Stimulated activated CD8-positive, alpha-beta memory T cell treated with anti-CD3 and anti-CD28 coated beads, Interleukin-15, amount 100 ng/mL, for 24 hours (primary cell): ENCODE measurements at regions not wholly inside any gene's neighbourhood (a gene's known extent, or its start where the extent isn't known, plus 50 kb on each side); places are given as distances from the start of the nearest gene placed in this dataset.

Experiments
- DNase-seq: peaks from one replicate; pipeline ENCODE4 v3.0.0-alpha.2; 2020; ENCODE audit warnings: low read depth

DNA sequence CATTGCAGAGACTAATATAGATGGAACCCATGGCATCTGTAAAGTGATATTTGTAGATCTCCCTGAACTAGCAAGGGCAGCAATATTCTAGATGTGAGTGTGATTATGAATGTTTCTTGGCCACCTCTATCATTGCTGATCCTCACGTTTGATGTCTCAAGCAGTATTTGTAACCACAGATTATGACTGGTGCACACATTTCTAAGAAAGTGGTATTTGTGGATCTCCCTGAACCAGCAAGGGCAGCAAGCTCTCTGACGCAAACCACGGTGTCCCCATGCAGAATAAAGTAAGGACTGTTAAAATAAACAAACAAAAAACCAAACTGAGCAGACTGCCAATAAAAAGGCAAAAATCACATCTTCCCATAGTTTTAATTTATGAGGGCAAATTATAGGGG, 301.3 kb downstream of the CSNK1G3 start:
- DNase-seq: no peak

DNA sequence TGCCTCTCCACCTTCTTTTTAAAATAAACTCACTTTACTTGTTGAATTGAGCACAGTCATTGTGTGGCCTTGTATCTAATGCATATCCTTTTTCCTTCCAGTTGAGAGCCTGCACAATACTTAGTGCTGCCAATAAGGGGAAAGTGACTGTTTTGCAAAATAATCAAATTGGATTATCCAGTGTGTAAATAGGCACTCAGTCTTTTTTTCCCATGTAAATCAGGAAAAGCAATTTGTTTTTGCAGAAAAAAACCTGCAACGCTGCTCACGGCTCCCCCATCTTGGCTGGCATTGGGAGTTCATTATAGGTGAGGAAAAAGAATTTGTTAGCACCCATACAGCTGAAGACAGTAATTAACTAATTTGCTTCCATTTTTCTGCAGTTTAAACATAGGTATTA, 299.9 kb downstream of the CSNK1G3 start:
- no peak for DNase-seq

DNA sequence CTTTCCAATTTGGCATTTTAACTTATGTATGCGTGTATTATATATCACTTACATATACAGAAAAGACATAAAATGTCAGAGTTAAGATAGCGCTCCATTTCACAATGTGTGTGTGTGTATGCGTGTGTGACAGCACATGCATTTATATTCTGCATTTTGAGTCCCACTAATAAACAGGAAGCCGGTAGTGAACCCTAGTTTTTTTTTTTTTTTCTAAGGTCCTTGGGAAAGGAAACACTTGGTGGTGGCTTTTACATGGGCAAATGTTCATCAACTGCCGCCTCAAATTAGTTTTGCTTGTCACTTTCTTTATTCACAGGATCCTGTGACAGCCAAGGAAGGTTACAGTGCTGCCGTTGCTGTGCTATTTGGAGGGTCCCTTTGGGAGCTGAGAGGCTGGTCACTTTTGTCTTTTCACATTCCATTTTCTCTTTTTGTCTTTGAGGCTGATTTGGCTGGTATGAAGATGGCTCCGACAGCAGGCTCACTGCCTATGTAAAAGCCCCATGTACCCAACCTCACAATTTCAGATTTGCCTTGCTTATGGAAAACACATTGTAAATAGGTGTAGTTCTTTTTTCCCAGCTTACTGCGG, 298.9 kb downstream of the CSNK1G3 start:
- no peak for DNase-seq

DNA sequence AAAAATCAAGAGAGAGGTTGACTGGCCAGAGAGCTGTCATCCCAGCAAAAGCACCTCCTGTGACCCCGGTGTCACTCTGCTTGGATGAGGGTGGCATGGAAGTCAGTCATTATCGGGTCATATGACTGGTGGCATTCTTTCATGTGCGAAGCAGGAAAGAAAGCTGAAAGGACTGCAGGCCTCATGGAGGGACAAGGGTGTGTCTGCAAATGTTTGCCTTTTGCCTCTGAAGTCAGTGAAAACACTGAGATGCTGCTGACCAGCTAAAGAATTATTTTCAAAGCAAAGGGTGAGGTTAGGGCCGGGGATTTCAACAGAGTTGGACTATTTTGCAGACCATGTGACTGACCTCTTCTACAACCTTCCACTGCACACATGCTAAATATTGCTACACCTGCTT, 298.3 kb downstream of the CSNK1G3 start:
- no peak for DNase-seq

DNA sequence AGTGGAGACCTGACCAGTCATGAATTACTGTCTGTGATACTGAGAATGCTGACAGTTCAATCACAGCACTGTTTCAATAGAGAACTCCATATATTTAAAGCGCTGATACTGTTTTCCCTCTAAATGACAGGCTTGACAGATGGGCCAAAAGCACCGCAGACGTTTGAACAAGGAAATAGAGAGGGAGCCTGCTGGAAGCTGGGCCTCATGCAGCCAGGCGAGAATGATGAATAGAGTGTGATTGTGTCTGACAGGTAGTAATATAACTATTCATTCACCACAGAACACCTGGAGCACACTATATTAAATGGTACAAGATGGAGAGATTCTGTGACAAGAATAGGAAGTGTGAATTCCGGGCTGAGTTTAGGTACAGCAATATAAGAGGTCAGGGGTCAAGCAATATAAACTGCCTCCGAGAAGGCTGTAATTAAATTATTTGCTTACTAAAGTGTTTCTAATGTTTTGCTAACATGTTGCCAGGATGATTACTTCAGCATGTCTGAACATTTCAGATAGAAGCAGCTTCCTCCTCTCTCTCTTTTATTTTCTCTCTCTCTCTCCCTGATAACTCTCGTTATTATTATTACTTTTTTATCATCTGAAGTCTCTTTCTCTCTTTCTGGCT, 297.7 kb downstream of the CSNK1G3 start:
- DNase-seq: no peak

DNA sequence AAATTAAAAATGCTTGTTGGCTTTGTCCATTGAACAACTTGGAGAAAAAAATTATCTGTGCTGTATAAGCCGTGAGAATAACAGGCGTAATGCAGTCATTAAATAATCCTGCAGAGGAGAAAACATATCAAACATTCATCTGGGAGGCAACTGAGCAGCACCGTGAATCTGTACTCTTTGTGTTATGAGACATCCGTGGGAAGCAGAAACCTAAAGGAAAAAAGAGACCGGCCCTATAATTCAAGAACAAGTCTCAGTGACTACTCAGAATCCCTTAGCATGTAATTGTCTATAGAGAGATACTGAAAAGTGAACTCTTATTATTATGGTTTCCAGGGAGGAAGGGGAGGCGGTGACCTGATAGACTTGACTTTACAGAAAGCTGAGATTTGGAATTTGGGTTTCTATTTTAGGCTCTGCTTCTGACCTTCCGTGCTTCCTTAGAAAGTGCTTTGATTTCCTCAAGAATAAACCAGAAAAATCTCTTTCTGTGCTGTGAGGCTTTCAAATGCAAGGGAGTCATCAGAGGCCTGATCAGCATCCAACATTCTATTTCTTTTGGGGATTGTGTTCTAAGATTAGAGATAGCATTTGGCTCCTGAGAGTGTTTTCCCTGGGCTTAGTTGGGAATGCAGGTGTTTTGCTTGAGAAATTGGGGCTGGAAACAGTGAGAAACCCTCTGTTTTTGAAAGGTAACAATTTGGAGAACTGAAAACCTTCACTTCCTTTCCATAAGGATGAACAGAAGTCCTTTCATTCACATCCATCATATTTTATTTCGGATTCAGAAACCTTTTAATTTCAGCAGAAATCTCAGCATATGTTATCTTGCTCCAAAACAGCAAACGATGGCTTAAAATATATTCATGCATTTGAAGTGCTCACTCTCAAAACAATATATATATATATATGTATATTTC, 296.7 kb downstream of the CSNK1G3 start:
- no peak for DNase-seq

DNA sequence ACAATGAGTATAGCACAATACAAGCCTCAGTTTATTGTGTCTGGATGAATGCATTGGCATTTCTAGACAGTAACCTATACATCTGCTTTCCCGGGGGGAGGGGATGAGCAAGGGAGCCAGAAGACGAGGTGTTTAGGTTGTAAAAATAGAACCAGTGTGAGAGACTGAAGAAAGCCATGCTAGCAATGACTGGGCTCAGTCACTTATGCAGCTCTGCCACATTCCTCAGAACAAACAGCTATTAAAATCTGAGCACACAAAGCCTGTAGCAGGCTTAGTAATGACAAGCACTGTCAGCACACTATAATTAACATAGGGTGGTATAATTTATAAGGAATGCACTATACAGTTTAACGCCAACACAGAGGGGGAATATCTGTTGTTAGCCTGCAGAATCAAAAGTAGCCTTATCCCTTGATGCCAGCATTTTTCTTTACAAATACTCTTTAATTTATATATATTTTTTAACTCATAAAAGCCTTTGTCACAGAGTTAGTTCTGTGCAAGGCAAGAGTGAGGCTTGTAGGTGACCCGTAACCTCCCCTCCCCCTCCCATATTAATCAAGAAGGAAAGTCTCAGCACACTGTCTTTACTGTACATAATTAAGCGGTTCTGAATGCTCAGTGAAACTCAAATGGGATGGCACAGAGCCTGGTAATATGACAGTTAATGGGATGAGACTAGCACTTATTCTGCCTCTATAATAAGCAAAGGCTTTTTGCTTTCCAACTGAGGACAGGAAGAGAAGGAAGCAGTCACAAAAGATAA, 295.4 kb downstream of the CSNK1G3 start:
- DNase-seq: no peak

DNA sequence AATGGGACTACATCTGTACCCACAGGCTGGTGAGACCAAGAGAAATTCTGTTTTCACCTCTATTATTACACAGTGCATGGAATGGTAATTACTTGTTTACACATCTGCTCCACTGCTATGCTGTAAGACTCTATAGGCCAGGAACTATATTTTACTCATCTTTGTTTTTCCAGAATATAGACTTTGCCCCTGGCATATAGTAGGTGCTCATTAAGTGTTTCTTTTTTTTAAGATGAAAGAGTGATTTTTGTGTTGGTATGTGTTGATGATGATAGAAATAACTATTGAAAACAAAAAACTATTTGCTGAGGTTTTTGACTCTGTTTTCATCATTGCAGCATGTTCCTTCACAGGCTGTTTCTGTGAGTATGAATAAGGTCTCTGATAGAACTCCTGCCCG, 294.7 kb downstream of the CSNK1G3 start:
- no peak for DNase-seq

DNA sequence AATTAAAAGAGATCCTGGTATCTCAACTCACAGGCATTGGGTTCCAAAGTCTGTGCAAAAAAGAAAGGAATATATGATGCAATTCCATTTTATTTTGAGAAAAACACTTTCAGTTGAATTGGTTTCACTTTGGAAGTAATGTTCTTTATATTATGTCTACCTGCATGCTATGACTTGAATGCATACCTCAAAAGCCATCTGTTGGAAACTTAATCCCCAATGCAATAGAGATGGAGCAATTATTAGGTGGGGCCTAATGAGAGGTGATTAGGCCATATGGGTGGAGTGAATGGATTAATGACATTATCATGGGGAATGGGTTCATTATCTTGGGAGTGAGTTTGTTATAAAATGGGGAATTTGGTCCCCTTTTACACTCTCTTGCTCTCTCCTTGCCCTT, 293.3 kb downstream of the CSNK1G3 start:
- DNase-seq: no peak

DNA sequence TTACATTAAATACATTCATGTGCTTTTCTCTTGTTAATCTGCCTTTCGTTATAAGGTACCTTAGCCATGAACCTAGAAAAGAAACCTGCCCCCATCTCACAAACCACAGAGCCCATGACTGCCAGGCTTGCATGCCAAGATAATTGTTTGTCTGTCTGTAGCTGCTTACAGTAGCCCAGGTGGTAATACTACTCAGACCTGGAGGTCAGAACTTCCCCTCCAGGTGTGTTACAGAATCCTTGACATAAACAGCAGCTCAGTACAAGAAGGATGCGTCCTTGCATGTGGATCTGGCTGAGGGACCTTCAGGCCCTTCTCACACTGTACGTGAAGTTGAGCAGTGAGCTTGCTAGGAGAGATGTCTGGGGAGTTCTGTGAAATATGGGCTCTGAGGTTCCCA, 291.4 kb downstream of the CSNK1G3 start:
- DNase-seq: no peak

DNA sequence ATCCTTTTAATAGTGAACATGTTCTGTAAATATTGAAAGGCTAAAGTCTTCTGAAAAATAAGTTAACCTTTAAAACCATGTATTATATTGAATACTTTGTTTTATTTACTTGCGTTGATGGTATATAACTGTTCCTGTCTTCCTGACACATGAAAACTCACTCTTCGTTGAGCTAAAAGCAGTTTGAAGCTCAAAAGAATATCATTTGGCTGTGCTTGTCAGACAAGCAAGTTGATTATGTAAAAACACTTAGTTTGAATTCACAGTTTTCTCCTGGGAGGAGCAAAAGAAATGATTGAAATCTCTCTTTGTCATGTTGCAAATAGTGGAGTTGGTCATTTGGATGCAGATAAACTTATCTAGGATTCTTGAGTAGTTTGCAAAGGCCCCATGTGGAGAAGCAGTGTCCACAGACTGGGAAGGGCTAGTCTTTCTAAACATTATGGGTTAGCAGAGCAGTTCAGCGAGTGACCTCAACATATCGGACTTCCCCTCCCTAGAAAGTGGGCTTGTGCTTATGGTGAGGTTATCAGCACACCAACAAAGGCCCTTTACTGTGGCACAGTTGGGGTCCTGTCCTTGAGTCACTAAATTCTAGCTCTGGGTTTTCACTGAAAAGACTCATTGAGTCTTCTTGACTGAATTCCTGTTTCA, 290.4 kb downstream of the CSNK1G3 start:
- no peak for DNase-seq

DNA sequence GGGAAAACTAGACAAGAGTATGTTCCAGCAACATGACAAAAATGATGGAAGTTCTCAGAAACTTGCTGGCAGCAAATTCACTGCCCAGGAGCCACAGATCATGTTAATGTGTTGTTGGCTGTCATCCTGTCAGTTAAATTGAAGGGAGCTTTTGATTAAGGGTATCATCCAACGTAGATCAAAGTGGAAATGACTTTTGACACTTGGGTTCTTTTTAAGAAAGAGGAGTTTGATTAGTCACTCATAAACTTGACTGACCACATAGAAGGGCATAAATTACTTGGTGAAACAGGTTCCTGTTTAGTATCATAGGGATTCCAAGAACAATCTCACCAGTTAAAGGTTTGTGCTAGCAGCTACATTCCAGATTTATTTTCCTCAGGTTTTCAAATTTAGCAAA, 288.7 kb downstream of the CSNK1G3 start:
- no peak for DNase-seq

DNA sequence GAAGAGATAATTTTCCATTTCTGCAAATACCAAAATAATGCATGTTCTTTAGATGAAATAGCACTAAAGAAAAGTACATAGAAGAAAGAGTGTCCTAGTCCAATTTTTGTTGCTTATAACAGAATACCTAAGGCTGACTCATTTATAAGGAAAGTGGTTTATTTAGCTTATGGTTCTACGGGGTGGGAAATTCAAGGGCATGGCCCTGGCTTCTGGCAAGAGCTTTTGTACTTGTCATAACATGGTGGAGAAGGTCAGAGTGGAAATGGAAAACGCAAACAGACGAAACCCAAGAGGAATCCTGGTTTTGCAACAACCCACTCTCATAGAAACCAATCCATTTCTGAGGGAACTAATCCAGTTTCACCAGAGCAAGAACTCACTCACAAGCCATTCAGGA, 283.7 kb downstream of the CSNK1G3 start:
- no peak for DNase-seq

DNA sequence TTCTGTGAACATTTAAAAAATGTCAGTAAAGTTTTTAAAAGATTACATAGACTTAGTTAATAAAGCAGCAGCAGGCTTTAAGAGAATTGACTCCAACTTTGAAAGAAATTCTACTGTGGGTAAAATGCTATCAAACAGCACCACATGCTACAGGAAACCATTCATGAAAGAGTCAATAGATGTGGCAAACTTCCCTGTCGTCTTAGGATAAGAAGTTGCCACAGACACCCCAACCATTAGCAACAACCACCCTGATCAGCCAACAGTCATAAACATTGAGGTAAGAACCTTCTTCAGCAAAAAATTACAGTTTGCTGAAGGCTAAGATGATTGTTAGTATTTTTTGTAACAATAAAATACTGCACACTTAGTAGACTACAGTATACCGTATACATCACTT, 278.2 kb downstream of the CSNK1G3 start:
- no peak for DNase-seq

DNA sequence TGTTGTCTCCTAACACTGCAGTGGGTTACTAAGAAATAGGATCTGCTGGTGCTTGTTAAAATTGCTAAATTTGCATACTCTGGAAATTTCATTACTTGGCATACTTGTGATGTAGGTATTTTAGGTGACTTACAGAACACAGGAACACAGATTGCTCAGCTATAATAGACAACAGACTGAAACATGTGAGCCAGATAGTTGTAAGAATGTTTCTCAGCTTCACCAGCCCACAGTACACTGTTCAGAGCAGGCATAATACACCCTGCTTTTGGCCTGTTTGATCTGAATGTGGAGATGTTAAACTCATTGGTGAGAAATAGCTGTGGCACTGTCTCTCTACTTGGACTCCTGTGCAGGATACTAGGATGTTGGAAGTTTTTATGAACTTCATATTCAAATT, 275.7 kb downstream of the CSNK1G3 start:
- DNase-seq: no peak

DNA sequence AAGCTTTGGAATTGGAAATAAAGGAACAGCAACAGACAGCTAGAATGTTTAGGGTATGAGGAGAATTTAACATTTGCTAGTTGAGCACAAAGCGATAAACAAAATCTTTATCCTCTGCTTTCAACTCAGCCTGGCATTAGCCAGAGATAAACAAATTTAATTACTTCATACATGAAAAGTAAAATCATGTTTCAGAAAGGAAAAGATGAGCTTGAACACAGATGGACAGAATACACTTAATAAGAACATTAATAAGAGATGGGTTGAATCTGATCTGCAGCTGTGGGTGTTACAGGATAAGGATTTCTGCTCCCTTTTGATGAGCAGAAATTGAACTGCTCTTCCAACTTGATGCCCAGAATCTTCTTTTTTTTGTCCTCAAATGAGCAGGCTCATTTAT, 275.2 kb downstream of the CSNK1G3 start:
- no peak for DNase-seq

DNA sequence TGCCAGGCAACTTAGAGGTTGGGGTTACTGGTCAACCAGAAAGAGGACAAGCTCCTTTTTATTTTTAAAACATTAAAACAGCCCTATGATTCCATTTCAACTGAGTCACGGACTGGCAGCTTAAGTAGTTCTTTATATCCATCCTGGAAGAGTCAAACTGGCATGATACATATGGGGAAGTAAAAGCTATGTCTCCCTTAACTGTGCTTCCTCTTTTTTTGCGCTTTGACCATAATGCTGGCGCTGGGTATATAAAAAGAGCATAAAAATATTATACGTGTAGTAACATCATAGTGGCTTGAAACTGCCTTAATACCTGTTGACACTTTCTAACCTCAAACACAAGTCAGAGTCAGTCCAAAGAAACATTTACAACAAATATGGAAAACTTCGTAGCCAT, 274.4 kb downstream of the CSNK1G3 start:
- DNase-seq: no peak

DNA sequence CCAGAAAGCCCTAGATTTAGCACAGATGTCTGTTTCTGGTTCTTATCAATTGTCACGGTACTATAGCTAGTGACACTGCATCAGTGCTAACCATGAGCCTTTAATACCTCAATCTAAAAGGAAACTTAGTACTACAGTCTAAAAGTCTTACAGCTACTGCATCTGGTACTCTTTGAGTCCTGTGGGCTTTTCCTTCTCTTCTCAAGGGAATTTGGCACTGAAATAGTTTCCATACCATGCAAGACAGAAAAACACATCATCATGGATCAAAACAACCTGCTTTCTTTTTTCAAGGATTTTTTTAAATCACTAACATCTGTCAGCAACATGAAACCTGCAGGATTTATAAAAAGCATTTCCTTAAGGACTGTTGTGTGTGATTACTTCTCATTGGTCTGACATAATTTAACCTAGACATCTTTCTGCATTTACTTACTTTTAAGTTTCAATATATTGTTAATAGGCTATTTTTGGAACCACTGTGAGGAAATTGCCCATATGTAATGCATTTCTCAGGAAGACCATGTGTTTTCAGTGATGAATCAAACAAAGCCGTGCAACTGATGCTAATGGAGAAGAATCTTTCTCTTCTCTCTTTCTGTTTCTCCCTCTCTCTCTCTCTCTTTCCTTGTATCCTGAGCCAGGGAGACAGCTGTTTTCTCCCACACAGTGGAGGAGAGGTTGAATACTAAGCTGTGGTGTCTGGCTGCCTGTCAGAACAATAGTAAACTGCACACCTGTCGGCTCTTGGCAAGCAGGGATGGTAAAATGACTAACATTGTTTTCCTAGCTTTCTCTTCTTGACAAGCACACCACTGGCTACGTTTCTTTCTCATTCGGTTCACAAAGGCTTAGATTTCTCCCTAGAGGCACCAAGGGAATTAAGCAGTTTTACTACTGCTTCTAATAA, 273.4 kb downstream of the CSNK1G3 start:
- no peak for DNase-seq

DNA sequence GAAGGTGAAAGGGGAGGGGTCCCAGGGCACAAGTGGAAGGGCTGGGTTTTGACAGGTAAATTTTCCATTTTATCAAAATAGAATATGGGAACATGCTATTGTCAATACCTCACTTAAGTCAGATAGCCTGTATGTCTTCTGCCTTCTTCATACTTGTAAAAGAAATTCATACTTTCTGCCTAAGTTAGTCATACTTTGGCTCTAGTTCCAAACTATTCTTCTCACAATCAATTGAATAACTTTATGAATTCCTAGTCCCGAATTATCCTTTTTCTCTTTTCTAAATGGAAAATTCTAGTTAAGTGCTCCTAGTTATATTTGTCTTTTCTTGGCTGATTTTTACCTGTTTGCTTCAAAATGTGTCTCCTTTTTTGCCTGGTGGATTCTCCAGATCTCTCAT, 271.4 kb downstream of the CSNK1G3 start:
- DNase-seq: no peak

DNA sequence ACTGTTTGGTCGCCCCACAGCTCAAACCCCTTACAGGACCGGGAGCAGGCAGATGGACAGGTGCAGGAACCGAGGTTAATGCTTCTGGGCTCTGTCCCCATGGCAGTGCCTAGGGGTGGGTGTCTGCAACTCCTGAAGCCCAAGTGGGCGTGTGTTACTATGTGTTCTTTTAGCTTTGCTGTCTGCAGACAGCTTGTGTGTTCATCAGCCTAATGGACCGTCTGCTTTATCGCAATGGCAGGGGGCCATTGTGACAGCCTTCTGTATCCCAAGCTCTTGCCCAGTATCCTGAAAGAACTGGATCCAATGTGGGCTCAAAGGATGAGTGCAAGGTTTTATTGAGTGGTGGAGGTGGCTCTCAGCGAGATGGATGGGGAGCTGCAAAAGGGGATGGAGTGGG, 266.7 kb downstream of the CSNK1G3 start:
- DNase-seq: no peak

DNA sequence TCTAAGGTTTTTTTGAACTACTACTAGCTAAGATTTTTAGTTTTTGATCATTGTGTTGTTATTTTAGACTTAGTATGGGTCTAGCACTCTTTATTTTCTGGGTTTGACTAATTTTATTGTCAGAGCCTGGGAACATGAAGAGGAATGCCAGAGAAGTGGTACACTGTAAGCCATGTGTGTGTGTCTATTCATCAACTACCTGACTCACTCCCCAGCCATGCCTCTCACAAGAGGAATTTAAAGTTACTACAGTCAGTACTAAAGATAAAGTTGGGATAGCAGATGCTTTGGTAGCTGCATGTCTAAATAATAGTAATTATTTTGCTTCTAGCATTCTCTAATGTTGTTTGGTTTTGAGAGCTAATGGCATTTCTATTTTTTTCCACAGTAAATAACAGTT, 264.8 kb downstream of the CSNK1G3 start:
- no peak for DNase-seq
